HG02973 (cell line): ENCODE measurements at regions not wholly inside any gene's neighbourhood (a gene's known extent, or its start where the extent isn't known, plus 50 kb on each side); places are given as distances from the start of the nearest gene placed in this dataset.
"Not testable (repeated sequence)": the region's sequence is repeated elsewhere in the genome, so short reads cannot be mapped to it uniquely, and the experiment has no call there.

ENCODE experiments used
- ATAC-seq: cut with Tn5 transposase; IDR thresholded peaks from one replicate; pipeline ENCODE4 v1.9.1; 2021; ENCODE audit warnings: moderate library complexity; ENCODE audit not compliant: unreplicated experiment

GRCh38 chr21:35622612-35623011 lies 437.7 kb downstream of the SETD4 start:
- ATAC-seq, result no peak

GRCh38 chr21:35619184-35619583 lies 441.1 kb downstream of the SETD4 start:
- no peak for ATAC-seq

- no peak for ATAC-seq
These were observed 442.8 kb downstream of the SETD4 start for GRCh38 chr21:35617491-35617890.

GRCh38 chr21:35616090-35616489 lies 444.2 kb downstream of the SETD4 start:
- ATAC-seq, result no peak

- ATAC-seq, result no peak
These were observed 445.0 kb downstream of the SETD4 start for GRCh38 chr21:35615325-35615724.

- ATAC-seq, result no peak
These were observed 445.9 kb downstream of the SETD4 start for GRCh38 chr21:35614396-35614921.

- no peak for ATAC-seq
These were observed 448.6 kb downstream of the SETD4 start for GRCh38 chr21:35611708-35612132.

GRCh38 chr21:35609263-35609662 lies 451.1 kb downstream of the SETD4 start:
- ATAC-seq, result no peak

- no peak for ATAC-seq
These were observed 452.9 kb downstream of the SETD4 start for GRCh38 chr21:35607406-35607805.

- ATAC-seq, result no peak
These were observed 453.7 kb downstream of the SETD4 start for GRCh38 chr21:35606578-35606977.

- ATAC-seq, result no peak
These were observed 454.2 kb downstream of the SETD4 start for GRCh38 chr21:35606146-35606545.

GRCh38 chr21:35603494-35603893 lies 456.8 kb downstream of the SETD4 start:
- no peak for ATAC-seq

GRCh38 chr21:35602811-35603362 lies 457.4 kb downstream of the SETD4 start:
- no peak for ATAC-seq

- ATAC-seq, result no peak
These were observed 459.1 kb downstream of the SETD4 start for GRCh38 chr21:35601211-35601610.

- no peak for ATAC-seq
These were observed 461.2 kb downstream of the SETD4 start for GRCh38 chr21:35599164-35599563.

GRCh38 chr21:35597750-35598339 lies 462.5 kb downstream of the SETD4 start:
- ATAC-seq, result no peak

- ATAC-seq, result no peak
These were observed 465.4 kb downstream of the SETD4 start for GRCh38 chr21:35594905-35595304.

GRCh38 chr21:35593000-35593502 lies 467.3 kb downstream of the SETD4 start:
- no peak for ATAC-seq

GRCh38 chr21:35590284-35590683 lies 470.0 kb downstream of the SETD4 start:
- ATAC-seq, result not testable (repeated sequence)

- no peak for ATAC-seq
These were observed 472.4 kb downstream of the SETD4 start for GRCh38 chr21:35587841-35588380.

- ATAC-seq, result no peak
These were observed 474.0 kb downstream of the SETD4 start for GRCh38 chr21:35586305-35586704.

GRCh38 chr21:35585878-35586277 lies 474.4 kb downstream of the SETD4 start:
- no peak for ATAC-seq
